Ascending aorta (tissue), 2 donors: ENCODE measurements at regions not wholly inside any gene's neighbourhood (a gene's known extent, or its start where the extent isn't known, plus 50 kb on each side); places are given as distances from the start of the nearest gene placed in this dataset.
"Not testable (repeated sequence)": the region's sequence is repeated elsewhere in the genome, so short reads cannot be mapped to it uniquely, and the experiment has no call there.

ENCODE experiments used
- DNase-seq, 2 donors: peaks; one replicate each; pipeline ENCODE4 v3.0.0-alpha.2; 2019; ENCODE audit warnings: low spot score in 2 of 2
- H3K27ac ChIP-seq, 2 donors: fragments of 200-600 bp; sonication (generic); one replicate each; pipeline ENCODE4 v1.5.1; 2016 to 2017; ENCODE audit warnings: mild to moderate bottlenecking in 1 of 2
- H3K27me3 ChIP-seq: fragments of 200-600 bp; sonication (generic); one replicate; pipeline ENCODE4 v1.5.1; 2017
- H3K36me3 ChIP-seq, 2 donors: fragments of 200-600 bp; sonication (generic); one replicate each; pipeline ENCODE4 v1.5.1; 2016
- H3K4me1 ChIP-seq, 2 donors: fragments of 200-600 bp; sonication (generic); one replicate each; pipeline ENCODE4 v1.5.1; 2016 to 2017; ENCODE audit warnings: mild to moderate bottlenecking in 1 of 2
- H3K4me3 ChIP-seq, 2 donors: fragments of 200-600 bp; sonication (generic); one replicate each; pipeline ENCODE4 v1.5.1; 2016 to 2017; ENCODE audit warnings: mild to moderate bottlenecking in 1 of 2
- H3K9me3 ChIP-seq, 2 donors: fragments of 200-600 bp; sonication (generic); one replicate each; pipeline ENCODE4 v1.5.1; 2016
- intact Hi-C: fragments of 100-400 bp; cut with DNase I; formaldehyde crosslinking; loops from one replicate; pipeline ENCODE4 v1.15.1; 2023
- TF ChIP-seq, protein P1 (sequence below), 3 experiments: fragments of 200-600 bp in 2 of 3; fragments of 450-650 bp in 1 of 3; sonication (generic) in 2 of 3; IDR thresholded peaks; one replicate each; pipeline ENCODE4 v1.5.1; 2016 to 2019; ENCODE audit warnings: antibody characterized with exemption in 3 of 3, mild to moderate bottlenecking in 1 of 3, moderate library complexity in 1 of 3

DNA sequence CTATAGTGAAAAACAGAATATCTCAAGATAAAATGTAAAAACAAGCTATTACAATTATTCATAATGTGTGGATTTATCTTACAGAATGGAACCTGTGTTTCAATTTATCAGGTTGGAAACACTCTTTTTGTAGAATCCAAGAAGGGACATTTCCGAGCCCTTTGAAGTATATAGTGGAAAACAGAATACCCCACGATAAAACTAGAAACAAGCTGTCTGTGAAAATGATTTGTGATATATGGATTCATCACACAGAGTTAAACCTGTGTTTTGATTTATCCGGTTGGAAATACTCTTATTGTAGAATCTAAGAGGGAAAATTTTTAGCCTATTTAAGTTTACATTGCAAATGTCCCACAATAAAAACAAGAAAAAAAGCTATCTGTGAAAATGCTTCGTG is 388.2 kb downstream of the PRDM9 start:
- Histone ChIP-seq H3K9me3 (no peaks in the 10 kb centered on the region), H3K36me3 (no peaks in the 10 kb centered on the region), H3K4me3 (no peak overlapping the region), H3K4me1 (no peaks in the 10 kb centered on the region), H3K27me3 (no peaks in the 10 kb centered on the region), H3K27ac (no peak overlapping the region)
- intact Hi-C loops: no loop called here
- TF ChIP-seq, protein P1, sequence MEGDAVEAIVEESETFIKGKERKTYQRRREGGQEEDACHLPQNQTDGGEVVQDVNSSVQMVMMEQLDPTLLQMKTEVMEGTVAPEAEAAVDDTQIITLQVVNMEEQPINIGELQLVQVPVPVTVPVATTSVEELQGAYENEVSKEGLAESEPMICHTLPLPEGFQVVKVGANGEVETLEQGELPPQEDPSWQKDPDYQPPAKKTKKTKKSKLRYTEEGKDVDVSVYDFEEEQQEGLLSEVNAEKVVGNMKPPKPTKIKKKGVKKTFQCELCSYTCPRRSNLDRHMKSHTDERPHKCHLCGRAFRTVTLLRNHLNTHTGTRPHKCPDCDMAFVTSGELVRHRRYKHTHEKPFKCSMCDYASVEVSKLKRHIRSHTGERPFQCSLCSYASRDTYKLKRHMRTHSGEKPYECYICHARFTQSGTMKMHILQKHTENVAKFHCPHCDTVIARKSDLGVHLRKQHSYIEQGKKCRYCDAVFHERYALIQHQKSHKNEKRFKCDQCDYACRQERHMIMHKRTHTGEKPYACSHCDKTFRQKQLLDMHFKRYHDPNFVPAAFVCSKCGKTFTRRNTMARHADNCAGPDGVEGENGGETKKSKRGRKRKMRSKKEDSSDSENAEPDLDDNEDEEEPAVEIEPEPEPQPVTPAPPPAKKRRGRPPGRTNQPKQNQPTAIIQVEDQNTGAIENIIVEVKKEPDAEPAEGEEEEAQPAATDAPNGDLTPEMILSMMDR (IDR thresholded peaks at IDR 0.05): no peak
- DNase-seq: no peak

- Histone ChIP-seq H3K36me3 (no peaks in the 10 kb centered on the region), H3K4me1 (no peaks in the 10 kb centered on the region), H3K27me3 (no peaks in the 10 kb centered on the region), H3K9me3 (no peaks in the 10 kb centered on the region), H3K4me3 (no peak overlapping the region), H3K27ac (no peak overlapping the region)
- intact Hi-C loops: no loop called here
- TF ChIP-seq, protein P1 (IDR thresholded peaks at IDR 0.05): no peak
- no peak for DNase-seq
Measured at GRCh38 chr5:23930985-23931384, 423.6 kb downstream of the PRDM9 start.

- H3K4me1 ChIP-seq, H3K27me3 ChIP-seq, H3K36me3 ChIP-seq, H3K9me3 ChIP-seq, DNase-seq, intact Hi-C loops, H3K27ac ChIP-seq: not testable (repeated sequence)
- peak overlapping the region in 1 of 2 donors; percentile 31 for H3K4me3 ChIP-seq
Measured at GRCh38 chr5:23951261-23951928, 444.0 kb downstream of the PRDM9 start.

DNA sequence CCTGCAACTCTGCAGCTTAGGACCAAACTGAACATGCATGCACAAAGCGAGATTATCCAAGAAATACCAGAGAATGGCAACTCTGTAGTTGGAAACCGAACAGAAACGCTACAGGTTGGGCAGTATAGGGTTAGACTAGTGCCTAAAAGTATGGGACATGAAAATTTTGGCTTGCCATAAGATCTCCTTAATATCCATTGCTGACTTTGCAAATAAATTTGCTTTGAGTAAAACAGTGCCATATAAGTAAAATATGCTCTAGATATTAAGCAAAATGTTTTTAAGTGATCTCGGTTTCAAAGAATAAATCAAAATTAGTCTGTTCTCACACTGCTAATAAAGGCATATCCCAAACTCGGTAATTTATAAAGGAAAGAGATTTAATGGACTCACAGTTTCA is 456.0 kb downstream of the PRDM9 start:
- no peak overlapping the region for H3K27ac ChIP-seq
- H3K4me3 ChIP-seq: no peak overlapping the region
- H3K9me3 ChIP-seq: no peaks in the 10 kb centered on the region
- no peaks in the 10 kb centered on the region for H3K27me3 ChIP-seq
- no peak for DNase-seq
- no peaks in the 10 kb centered on the region for H3K4me1 ChIP-seq
- intact Hi-C loops: no loop called here
- TF ChIP-seq, protein P1 (IDR thresholded peaks at IDR 0.05): no peak
- no peaks in the 10 kb centered on the region for H3K36me3 ChIP-seq

- Histone ChIP-seq H3K27ac (no peak overlapping the region), H3K9me3 (peaks cover 7 to 13% of the 10 kb centered on the region in 2 donors), H3K36me3 (no peaks in the 10 kb centered on the region), H3K4me1 (no peaks in the 10 kb centered on the region), H3K4me3 (no peak overlapping the region), H3K27me3 (no peaks in the 10 kb centered on the region)
- TF ChIP-seq, protein P1 (IDR thresholded peaks at IDR 0.05): no peak
- no peak for DNase-seq
- intact Hi-C loops: no loop called here
Measured at GRCh38 chr5:23977365-23977764, 470.0 kb downstream of the PRDM9 start.

DNA sequence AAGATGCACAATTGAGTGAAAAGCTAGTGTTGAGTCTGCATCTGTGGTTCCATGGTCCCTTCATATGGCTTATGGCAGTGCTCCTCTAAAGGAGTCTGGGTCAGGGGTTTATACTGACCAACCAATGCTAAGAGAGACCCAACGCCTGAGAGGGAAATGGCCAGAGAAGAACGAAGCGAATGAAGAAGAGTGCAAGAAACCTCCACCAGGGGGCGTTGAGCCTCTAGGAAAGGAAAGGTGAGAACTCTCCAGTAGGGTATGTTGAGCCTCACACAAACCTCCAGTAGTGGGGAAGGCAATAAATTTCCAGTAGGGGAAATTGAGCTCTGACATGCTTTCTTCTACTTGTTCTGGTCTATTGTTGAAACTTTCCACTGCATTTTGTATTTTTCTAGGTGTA is 470.6 kb downstream of the PRDM9 start:
- DNase-seq: no peak
- no peaks in the 10 kb centered on the region for H3K27me3 ChIP-seq
- H3K27ac ChIP-seq: no peak overlapping the region
- TF ChIP-seq, protein P1 (IDR thresholded peaks at IDR 0.05): no peak
- peaks cover 7 to 13% of the 10 kb centered on the region in 2 donors for H3K9me3 ChIP-seq
- no peaks in the 10 kb centered on the region for H3K4me1 ChIP-seq
- intact Hi-C loops: no loop called here
- H3K4me3 ChIP-seq: no peak overlapping the region
- no peaks in the 10 kb centered on the region for H3K36me3 ChIP-seq
